Upper lobe of left lung (tissue), 6 donors: ENCODE measurements at regions not wholly inside any gene's neighbourhood (a gene's known extent, or its start where the extent isn't known, plus 50 kb on each side); places are given as distances from the start of the nearest gene placed in this dataset.

Source experiments
- ATAC-seq, 2 donors: fragments of 200-7000 bp; cut with Tn5 transposase; one replicate each; pipeline ENCODE4 v1.9.1; 2022; ENCODE audit warnings: mild to moderate bottlenecking in 2 of 2, moderate library complexity in 2 of 2; ENCODE audit not compliant: low FRiP score in 2 of 2
- DNase-seq, 2 donors: peaks; one replicate each; pipeline ENCODE4 v3.0.0-alpha.2; 2019 to 2020
- H3K27ac ChIP-seq, 4 donors: fragments of 200-600 bp; sonication (generic); one replicate each; pipeline ENCODE4 v1.5.1; 2016 to 2019
- H3K27me3 ChIP-seq, 4 donors: fragments of 200-600 bp; sonication (generic); one replicate each; pipeline ENCODE4 v1.5.1; 2017 to 2019
- H3K36me3 ChIP-seq, 4 donors: fragments of 200-600 bp; sonication (generic); one replicate each; pipeline ENCODE4 v1.5.1; 2016 to 2019
- H3K4me1 ChIP-seq, 4 donors: fragments of 200-600 bp; sonication (generic); one replicate each; pipeline ENCODE4 v1.5.1; 2018 to 2019
- H3K4me3 ChIP-seq, 4 donors: fragments of 200-600 bp; sonication (generic); one replicate each; pipeline ENCODE4 v1.5.1; 2017 to 2019; ENCODE audit warnings: mild to moderate bottlenecking in 2 of 4, moderate library complexity in 1 of 4
- H3K9me3 ChIP-seq, 4 donors: fragments of 200-600 bp; sonication (generic); one replicate each; pipeline ENCODE4 v1.5.1; 2018 to 2019
- EP300 ChIP-seq, 4 donors: sonication (generic); formaldehyde crosslinking; IDR thresholded peaks; one replicate each; pipeline ENCODE4 v1.5.1; 2017; ENCODE audit warnings: antibody characterized with exemption in 4 of 4, control low read depth in 2 of 4
- POLR2A ChIP-seq, 4 donors: fragments of 450-650 bp; IDR thresholded peaks; one replicate each; pipeline ENCODE4 v1.5.1; 2016 to 2017; ENCODE audit warnings: antibody characterized with exemption in 4 of 4, mild to moderate bottlenecking in 2 of 4
- POLR2AphosphoS5 ChIP-seq, 2 donors: sonication (generic); formaldehyde crosslinking; IDR thresholded peaks; one replicate each; pipeline ENCODE4 v1.5.1; 2017; ENCODE audit warnings: antibody characterized with exemption in 2 of 2
- WGBS, 2 donors: methylation state at CpG; one replicate each; pipeline ENCODE4 v1.1.5; 2017 to 2018; 5-methylcytosine and 5-hydroxymethylcytosine counted together
- TF ChIP-seq, protein P1 (sequence below), 6 experiments: fragments of 450-650 bp in 4 of 6; fragments of 200-600 bp in 2 of 6; sonication (generic) in 2 of 6; IDR thresholded peaks; one replicate each; pipeline ENCODE4 v1.5.1; 2016 to 2019; ENCODE audit warnings: antibody characterized with exemption in 6 of 6
- donor health status: DM: no; HTN: no; CAD: no; lungs with moderate emphysema.
- donor health status: DM: no; HTN: yes; CAD: no; lungs with severe emphysema.

DNA sequence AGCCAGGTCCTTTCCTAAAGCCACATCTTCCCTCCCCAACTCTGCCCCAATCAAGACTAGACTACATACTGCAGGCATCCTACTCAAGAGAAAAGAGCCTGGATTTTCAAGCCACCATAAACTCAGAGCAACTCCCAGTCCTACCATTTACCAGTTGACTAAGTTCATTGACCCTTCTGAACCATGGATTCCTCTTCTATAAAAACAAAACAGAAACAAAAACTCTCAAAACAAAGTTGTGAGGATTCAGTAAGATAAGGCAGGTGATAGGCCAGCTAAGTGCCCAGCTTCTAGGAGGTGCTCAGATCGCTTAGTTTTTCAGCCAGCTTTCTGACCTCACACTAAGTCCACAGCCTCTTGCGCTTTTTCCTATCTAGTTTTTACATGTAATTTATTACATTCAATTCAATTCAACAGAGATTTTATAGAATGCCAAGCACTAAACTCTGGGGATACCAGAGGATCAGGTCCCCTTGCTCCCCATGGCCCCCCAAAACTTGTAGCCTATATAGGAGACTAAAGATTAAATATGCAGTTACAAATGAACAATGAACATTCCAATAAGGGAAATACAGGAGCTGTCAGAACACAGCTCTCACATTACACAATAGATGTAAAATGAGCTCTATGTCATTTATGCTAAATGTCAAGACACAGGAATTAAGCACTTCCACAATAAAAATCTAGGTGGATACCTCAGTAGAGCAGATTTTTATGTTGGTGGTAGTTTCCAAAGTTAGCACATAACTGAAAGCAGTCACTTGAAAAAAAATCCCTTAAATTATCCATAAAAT lies 104.5 kb upstream of the EGLN3 start:
- DNase-seq: no peak
- TF ChIP-seq, protein P1, sequence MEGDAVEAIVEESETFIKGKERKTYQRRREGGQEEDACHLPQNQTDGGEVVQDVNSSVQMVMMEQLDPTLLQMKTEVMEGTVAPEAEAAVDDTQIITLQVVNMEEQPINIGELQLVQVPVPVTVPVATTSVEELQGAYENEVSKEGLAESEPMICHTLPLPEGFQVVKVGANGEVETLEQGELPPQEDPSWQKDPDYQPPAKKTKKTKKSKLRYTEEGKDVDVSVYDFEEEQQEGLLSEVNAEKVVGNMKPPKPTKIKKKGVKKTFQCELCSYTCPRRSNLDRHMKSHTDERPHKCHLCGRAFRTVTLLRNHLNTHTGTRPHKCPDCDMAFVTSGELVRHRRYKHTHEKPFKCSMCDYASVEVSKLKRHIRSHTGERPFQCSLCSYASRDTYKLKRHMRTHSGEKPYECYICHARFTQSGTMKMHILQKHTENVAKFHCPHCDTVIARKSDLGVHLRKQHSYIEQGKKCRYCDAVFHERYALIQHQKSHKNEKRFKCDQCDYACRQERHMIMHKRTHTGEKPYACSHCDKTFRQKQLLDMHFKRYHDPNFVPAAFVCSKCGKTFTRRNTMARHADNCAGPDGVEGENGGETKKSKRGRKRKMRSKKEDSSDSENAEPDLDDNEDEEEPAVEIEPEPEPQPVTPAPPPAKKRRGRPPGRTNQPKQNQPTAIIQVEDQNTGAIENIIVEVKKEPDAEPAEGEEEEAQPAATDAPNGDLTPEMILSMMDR (IDR thresholded peaks at IDR 0.05): no peak
- TF ChIP-seq POLR2AphosphoS5 (IDR thresholded peaks at IDR 0.05) (no peak), EP300 (IDR thresholded peaks at IDR 0.05) (no peak), POLR2A (IDR thresholded peaks at IDR 0.05) (no peak)
- 89 to 98% methylated on average over 2 of the region's 2 CpGs for WGBS, 2 donors
- Histone ChIP-seq H3K27me3 (peaks cover 0 to 4% (median 0%) of the 10 kb centered on the region in 4 donors), H3K36me3 (no peaks in the 10 kb centered on the region), H3K4me1 (peaks cover 7 to 13% (median 11%) of the 10 kb centered on the region in 4 donors), H3K4me3 (no peak overlapping the region), H3K9me3 (no peaks in the 10 kb centered on the region), H3K27ac (no peak overlapping the region)
- ATAC-seq: no peak

DNA sequence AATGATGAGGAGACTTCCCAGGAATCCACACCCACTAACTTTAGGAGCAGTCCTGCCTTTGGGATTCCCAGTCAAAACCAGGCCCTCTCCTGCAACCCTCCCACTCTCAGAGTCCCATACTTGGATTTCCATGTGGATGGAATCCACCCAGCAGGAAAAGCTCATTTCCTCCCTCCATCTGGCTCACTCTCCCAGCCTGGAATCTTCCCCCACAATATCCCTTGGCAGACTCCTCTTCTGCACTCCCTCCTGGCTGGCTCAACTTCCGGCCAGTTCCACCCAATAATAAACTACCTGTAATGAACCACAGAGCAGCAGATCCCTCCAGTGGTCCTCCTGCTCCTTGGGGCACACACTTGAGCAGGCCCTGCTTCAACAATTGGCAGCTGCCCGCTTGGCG lies 102.8 kb upstream of the EGLN3 start:
- Histone ChIP-seq H3K27me3 (no peaks in the 10 kb centered on the region), H3K4me1 (peaks cover 0 to 8% (median 0%) of the 10 kb centered on the region in 4 donors), H3K4me3 (no peak overlapping the region), H3K36me3 (no peaks in the 10 kb centered on the region), H3K27ac (no peak overlapping the region), H3K9me3 (no peaks in the 10 kb centered on the region)
- DNase-seq (no peak), ATAC-seq (peak; percentile 61 to 85)
- WGBS, 2 donors: 77 to 85% methylated on average over 3 of the region's 3 CpGs
- TF ChIP-seq EP300 (IDR thresholded peaks at IDR 0.05) (no peak), POLR2A (IDR thresholded peaks at IDR 0.05) (no peak), POLR2AphosphoS5 (IDR thresholded peaks at IDR 0.05) (no peak)
- TF ChIP-seq, protein P1 (IDR thresholded peaks at IDR 0.05): peak in 1 of 6 experiments; percentile 15

DNA sequence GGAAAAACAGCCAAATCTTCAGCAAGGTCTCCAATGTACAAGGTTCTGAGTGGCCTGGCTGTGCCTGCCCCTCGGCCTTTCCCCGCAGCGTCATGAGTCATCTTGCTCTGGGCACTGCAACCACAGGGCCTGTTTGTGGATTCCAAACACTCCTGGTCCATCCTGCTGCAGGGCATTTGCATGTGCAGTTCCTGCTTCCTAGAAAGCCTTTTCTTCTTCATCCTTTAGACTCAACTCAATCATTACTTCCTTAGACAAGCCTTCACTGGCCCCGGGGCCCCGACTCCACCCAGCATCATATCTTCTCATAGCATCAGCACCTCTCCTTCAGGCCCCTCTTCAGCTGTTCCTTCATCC lies 101.8 kb upstream of the EGLN3 start:
- TF ChIP-seq POLR2AphosphoS5 (IDR thresholded peaks at IDR 0.05): no peak
- TF ChIP-seq POLR2A (IDR thresholded peaks at IDR 0.05): no peak
- TF ChIP-seq EP300 (IDR thresholded peaks at IDR 0.05): no peak
- TF ChIP-seq, protein P1 (IDR thresholded peaks at IDR 0.05): no peak
- Histone ChIP-seq H3K9me3 (no peaks in the 10 kb centered on the region), H3K4me3 (no peak overlapping the region), H3K27me3 (no peaks in the 10 kb centered on the region), H3K4me1 (peaks cover 0 to 8% (median 0%) of the 10 kb centered on the region in 4 donors), H3K36me3 (no peaks in the 10 kb centered on the region), H3K27ac (no peak overlapping the region)
- ATAC-seq (peak in 1 of 2 donors; percentile 48), DNase-seq (no peak)
- WGBS, 2 donors: 87 to 96% methylated on average over 5 of the region's 5 CpGs

DNA sequence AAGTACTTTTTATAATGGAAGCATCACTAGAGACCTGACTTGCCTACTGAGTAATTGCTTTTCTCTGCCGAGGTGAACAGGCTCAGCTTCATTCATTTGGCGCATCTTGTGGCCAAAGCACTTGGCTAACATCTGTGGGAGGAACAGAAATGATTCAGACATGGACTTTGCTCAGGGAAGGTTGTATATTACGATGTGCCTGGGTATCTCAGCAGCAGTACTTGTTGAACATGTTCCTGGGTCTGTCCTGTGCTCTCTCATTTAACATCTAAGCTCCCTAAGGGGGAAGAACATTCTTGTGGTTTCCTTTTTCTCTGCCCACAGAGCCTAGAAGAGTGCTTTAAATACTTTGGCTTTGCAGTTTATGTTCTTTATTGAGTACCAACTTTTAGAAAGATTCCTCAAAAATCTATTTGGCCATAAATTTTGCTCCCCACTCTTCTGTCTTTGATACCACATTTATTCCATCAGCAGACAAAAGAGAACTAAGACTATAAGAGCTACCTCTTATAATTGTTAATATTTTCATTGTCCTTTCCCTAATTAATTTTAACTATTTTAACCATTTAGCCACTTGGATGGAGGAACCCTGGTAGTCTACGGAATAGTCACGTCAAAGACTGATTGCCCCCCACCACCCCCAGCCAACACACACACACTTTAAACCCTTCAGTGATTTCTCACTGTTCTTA lies 101.2 kb upstream of the EGLN3 start:
- DNase-seq: no peak
- no peak overlapping the region for H3K27ac ChIP-seq
- 84 to 86% methylated on average over 5 of the region's 5 CpGs for WGBS, 2 donors

More for the DNA sequence above, 101.2 kb upstream of the EGLN3 start:
- TF ChIP-seq POLR2A (IDR thresholded peaks at IDR 0.05) (no peak), EP300 (IDR thresholded peaks at IDR 0.05) (no peak), POLR2AphosphoS5 (IDR thresholded peaks at IDR 0.05) (no peak)
- TF ChIP-seq, protein P1 (IDR thresholded peaks at IDR 0.05): no peak
- Histone ChIP-seq H3K27me3 (no peaks in the 10 kb centered on the region), H3K4me1 (peaks cover 0 to 8% (median 0%) of the 10 kb centered on the region in 4 donors), H3K9me3 (no peaks in the 10 kb centered on the region), H3K4me3 (no peak overlapping the region), H3K36me3 (no peaks in the 10 kb centered on the region)
- ATAC-seq: peak in 1 of 2 donors; percentile 82
